CD4-positive, alpha-beta T cell treated with Interferon gamma for 1 hour (primary cell): ENCODE measurements at regions not wholly inside any gene's neighbourhood (a gene's known extent, or its start where the extent isn't known, plus 50 kb on each side); places are given as distances from the start of the nearest gene placed in this dataset.
"Not testable (repeated sequence)": the region's sequence is repeated elsewhere in the genome, so short reads cannot be mapped to it uniquely, and the experiment has no call there.

Source experiments
- DNase-seq: peaks from one replicate; pipeline ENCODE4 v3.0.0-alpha.2; 2020

DNA sequence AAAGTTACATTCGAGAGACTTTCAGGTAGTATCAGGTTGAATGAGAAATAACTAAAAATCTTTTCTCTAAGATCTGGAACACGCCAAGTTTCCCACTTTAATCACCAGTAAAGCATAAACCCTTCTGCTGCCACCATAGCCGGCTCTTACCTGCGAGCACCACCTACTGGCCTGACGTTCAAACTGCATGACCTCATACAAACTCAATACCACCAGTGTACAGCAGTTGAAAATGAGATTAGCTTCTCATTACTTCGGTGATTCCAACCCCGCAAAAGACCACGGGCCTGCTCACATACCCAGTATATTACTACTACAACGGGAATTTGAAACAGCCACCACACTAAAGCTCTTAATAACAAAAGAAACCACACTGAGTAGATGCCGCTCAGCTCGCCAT, 1191.2 kb downstream of the TMEM121 start:
- not testable (repeated sequence) for DNase-seq

DNA sequence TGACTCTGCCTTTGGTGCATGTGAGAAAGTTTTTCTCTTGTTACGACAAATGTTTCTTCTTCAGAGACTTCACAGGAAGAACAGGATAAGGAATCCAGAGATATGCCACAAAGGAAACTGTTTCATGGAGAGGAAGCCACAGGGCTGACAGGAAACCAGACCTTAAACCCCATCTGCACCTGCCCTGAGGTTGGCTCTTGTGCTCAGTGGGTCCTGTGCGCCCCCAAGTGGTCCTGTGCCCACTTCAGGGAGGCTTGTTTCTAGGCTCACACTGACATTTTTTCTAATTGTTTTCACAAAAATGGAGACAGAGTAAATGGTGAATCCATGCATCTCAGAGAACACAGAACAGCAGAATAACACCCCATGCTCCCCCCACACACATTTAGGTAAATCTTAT, 1193.5 kb downstream of the TMEM121 start:
- peak; percentile 18 for DNase-seq

DNA sequence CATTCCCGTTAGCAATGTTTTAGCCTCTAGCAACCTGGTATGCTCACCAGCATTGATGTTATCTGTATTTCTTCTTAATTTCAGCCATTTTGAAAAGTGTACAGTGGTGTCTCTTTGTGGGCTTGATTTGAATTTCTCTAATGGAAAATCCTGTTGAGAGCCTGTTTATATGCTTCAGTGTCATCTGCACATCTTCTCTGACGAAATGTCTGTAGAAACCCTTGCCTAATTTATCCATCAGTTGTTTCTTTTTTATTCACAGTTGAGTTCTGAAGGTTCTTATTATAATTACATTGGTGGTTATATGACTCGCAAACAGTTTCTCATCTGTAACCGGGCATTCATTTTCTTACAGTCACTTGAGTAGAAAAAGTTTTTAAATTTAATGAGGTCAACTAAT, 1195.5 kb downstream of the TMEM121 start:
- not testable (repeated sequence) for DNase-seq

DNA sequence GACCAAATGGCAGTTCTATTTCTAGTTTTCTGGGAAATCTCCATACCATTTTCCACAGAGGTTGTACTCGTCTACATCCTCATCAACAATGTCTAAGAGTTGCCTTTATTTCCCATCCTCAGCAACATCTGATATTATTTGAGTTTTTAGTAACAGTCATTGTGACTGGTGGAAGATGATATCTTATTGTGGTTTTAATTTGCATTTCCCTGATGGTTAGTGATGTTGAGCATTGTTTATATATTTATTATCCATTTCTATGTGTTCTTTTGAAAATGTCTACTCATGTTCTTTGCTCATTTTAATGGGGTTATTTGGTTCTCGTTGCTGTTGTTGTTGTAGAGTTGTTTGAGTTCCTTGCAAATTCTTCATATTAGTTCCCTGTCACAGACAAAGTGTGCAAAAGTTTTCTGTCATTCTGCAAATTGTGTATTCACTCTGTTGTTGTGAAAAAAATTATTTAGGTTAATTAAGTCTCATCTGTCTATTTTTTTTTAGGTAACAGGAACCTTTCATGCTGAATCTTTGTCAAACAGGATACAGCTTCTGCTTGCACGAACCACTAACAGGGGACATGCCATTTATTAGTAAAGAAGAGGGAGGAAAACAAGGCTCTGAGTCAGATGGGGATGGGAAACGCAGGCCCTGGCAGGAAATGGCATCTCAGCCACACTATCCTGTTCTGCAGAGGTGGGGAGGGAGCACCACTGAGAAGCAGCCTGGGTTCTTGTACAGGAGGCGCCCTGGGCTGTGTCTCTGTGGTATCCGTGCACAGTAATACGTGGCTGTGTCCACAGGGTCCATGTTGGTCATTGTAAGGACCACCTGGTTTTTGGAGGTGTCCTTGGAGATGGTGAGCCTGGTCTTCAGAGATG, 1196.7 kb downstream of the TMEM121 start:
- not testable (repeated sequence) for DNase-seq

DNA sequence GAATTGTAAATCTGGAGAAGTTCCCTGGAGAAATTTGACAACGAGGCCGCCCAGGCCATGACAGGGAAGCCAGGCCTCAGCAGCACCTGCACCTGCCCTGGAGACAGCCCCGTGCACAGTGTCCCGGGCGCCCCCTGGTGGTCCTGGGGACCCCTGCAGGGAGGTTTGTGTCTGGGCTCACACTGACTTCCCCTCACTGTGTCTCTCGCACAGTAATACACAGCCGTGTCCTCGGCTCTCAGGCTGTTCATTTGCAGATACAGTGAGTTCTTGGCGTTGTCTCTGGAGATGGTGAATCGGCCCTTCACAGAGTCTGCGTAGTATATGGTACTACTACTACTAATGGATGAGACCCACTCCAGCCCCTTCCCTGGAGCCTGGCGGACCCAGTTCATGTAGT, 1201.6 kb downstream of the TMEM121 start:
- not testable (repeated sequence) for DNase-seq

DNA sequence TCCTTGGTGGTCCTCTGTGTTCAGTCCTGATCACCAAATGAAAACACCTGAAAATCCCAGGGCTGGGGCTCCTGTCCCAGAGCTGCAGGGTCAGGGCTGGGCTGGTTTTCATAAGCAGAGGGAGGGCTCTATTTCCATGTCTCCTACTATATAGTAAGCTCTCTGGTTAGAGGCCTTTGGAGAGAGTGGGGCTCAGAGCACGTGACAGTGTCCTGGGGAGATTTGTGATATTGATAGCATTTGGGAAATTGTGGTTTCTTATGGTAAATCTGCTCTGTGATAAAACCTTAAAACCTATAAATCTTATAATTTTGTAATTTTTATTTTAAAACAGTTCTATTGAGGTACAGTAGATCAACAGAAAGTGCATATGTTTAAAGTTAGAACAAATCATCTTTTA, 1202.2 kb downstream of the TMEM121 start:
- DNase-seq: no peak

DNA sequence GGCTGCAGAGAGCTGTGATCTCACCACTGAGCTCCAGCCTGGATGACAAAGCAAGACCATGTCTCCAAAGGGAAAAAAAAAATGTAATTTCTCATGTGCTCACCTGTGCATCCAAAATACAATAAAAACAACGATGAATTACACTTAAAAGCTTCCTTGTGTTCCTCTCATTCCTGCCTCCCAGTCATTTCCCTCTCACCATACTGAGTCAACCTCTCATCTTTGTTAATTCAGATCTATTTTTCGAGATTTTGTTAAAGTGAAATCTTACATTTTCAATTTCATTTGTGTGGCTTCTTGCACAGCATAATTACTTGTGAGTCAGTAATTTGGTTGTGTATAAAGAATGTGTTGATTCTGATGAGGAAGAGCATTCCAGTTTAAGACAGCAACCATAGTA, 1203.2 kb downstream of the TMEM121 start:
- no peak for DNase-seq

DNA sequence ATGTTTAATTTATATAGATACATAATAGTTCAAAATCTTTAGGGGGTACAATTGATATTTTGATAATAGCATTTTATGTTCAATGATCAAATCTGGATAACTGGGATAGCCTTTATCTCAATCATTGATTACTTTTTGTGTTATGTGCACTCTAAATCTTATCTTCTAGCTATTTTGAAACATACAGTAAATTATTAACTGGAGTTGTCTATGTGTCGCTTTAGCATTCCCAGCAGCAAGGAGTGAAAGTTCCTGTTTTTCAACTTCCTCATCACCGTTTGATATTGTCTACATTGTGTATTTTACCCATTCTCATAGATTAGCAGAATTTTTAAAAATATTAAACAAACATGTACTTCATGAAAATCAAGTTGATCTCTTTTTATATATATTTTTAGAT, 1207.4 kb downstream of the TMEM121 start:
- no peak for DNase-seq

DNA sequence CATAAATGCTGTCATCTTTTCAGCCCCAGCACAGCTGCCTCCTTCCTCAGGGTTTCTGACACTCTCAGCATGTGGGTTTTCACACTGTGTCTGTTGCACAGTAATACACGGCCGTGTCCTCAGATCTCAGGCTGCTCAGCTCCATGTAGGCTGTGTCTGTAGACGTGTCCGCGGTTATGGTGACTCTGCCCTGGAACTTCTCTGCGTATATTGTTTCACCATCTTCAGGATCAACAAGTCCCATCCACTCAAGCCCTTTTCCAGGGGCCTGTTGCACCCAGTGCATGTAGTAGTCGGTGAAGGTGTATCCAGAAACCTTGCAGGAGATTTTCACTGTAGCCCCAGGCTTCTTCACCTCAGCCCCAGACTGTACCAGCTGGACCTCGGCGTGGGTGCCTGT, 1210.6 kb downstream of the TMEM121 start:
- DNase-seq: no peak

DNA sequence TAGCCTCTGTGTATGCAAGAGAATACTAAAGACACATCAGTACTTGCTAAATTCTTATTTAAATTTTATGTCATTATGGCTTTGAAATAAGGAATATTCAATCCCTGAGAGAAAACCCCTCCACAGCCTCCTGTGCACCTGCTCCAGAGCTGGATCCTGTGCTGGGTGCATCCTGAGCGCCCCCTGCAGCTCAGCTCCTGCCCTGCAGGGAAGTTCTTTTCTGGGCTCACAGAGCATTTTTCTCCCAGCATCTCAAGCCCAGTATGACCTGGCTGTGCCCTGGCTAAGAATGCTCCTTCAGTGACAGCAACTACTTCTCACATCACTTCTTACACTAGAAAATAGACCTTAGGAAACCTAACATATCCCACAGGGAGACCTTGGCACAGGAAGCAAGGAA, 1211.7 kb downstream of the TMEM121 start:
- no peak for DNase-seq

DNA sequence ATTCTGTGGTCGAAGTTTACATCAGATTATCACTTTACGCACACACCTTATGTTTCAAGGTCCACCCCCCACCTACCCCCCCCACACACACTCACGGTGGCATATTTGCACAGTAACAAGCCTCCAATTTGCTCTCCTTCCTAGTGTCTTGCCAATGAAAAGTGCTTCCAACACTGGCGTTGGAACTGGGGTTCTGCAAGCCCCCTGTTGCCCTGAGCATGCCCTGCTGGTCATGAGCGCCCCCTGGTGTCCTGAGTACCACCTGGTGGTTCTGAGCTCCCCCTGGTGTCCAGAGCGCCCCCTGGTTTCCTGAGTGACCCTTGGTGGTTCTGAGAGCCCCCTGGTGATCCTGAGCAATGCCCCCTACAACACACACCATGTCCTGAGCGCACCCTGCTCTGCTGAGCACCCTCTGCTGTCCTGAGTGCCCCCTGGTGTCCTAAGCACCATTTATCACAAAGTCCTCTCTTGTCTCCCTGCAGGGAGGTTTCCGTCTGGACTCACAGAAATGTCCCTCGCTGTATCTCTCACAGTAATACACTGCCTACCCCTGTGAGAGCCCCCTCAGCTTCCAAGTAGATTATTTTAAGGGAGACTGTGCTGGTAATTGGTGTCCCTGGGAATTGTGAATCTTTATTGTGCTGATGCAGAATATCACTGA, 1212.3 kb downstream of the TMEM121 start:
- DNase-seq: not testable (repeated sequence)

DNA sequence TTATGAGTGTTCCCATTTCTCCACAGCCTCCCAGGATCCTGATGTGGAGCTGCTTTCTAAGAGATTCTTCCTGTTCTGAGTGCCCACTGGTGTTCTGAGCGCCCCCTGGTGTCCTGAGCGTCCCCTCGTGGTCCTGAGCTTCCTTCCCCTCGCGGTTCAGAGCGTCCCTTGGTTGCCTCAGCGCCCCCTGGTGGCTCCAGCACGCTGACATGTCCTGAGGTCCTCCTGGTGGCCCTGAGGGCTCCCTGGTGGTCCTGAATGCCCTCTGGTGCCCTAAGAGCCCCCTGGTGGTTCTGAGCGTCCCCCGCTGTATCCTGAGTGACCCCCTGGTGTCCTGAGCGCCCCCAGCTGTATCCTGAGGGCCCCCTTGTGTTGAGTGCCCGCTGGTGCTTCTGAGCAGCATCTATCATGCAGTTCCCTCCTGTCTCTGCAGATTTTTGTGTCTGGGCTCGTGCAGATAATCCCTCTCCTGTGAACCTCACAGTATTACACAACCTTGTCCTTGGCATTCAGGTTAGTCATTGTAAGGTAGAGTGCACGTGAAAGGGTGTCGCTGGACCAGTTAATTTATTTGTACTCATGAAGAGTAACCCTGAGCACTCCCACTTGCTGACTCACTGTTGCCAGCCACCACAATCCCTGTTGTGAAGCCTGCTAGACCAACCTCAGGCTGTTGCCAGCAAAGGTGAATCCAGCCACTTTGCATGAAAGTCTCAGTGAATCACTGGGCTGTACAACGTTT, 1214.9 kb downstream of the TMEM121 start:
- DNase-seq: peak; percentile 22

DNA sequence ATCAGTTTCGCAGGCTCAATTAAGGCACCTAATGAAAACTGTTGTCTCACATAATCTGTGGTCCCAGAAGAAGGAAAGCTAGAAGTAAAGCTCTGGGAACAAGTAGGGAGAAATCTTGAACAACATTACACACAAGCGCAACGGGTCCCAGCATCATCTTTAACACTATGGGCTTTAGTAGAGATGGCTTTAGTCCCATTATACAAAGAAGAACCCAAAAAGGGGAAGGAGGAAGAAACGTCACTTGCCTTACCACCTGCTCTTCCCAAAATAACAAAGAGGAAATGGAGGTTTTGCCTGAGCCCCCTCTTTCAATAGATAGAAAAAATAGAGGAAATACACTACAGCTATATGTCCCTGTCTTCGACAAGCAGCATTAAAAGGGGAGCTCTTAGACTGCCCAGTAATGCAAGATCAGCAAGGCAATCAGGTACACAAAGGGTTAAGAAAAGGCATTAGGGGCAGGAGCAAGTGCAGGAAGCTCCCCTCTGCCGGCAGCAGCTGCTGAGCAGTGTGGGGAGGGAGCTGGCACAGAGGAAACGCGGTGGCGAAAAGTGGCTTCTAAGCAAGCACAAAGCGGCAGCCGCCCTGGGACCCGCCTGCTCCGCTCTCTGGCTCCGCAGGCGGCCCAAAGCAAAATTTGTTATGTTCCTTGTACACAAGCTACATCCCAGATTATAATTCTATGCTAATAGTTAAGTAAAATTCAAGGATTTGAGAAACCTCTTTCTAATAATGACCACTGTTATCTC, 1218.8 kb downstream of the TMEM121 start:
- DNase-seq: peak; percentile 37

DNA sequence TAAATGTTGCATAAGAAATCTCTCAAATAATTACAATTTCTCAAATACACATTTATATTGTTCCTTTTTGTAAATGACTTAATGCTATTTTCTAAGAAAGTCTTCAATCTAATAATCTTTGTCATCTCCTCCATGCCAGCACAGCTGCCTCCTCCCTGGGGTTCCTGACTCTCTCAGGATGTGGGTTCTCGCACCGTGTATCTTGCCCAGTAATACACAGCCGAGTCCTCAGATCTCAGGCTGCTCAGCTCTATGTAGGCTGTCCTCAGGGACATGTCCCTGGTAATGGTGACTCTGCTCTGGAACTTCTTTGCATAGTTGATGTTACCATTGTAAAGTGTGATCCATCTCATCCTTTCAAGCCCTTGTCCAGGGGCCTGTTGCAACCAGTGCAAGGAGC, 1223.7 kb downstream of the TMEM121 start:
- DNase-seq: not testable (repeated sequence)

DNA sequence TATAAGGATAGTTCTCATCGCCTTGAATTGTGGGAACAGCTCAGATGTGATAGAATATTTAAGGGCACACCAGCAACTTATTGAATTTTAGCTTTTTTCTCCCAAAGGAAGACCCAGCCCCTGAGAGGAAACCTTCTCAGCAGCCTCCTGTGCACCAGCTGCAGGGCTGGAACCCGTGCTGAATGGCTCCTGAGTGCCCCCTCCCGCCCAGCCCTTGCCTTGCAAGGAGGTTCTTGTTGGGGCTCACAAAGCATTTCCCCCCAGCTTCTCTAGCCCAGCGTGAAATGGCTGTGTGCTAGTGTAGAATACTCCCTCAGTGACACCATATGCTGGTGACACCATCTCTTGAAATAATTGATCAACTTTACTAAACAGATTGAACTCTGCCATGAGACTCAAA, 1227.4 kb downstream of the TMEM121 start:
- not testable (repeated sequence) for DNase-seq

DNA sequence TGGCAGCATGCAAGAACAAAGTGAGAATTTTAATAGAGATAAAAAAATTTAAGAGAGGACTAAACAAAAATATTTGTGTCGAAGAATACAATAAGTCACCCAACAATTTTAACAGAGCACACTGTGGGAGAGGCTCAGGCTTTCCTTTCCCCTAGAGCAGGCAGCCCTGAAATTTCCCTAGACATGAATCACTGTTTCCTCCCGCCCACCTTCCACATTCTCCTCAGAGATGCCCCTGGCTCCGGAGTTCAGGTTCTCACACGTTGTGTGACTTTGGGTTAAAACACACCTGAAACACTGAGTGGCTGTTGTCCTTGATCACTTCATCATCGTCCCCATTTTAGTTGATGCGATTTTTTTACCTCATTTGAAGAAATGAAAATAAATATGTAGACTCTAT, 1231.1 kb downstream of the TMEM121 start:
- DNase-seq: not testable (repeated sequence)

DNA sequence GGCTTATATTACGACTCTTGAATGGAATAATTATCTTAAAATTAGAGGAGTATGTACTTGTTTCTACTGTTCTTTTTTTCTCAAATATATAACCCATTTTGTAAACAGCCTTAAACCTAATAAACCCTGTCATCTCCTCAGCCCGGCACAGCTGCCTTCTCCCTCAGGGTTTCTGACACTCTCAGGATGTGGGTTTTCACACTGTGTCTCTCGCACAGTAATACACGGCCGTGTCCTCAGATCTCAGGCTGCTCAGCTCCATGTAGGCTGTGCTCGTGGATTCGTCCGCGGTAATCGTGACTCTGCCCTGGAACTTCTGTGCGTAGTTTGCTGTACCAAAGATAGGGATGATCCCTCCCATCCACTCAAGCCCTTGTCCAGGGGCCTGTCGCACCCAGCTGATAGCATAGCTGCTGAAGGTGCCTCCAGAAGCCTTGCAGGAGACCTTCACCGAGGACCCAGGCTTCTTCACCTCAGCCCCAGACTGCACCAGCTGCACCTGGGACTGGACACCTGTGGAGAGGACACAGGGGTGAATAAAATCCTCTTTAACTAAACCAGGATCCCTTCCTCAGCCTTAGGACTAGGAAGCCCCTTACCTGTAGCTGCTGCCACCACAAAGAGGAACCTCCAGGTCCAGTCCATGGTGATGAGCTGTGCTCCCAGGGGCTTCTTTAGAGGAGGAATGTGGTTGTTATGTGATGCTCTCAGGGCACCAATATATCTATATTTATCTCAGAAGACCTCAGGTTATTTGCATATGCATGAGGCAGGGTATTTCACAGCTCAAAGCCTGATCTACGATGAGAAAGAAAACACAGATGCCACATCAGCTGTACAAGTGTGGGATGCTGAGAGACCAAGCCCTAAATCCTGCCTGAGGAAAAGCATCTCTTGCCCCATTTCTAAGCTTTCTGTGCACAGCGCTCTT, 1235.8 kb downstream of the TMEM121 start:
- DNase-seq: not testable (repeated sequence)

DNA sequence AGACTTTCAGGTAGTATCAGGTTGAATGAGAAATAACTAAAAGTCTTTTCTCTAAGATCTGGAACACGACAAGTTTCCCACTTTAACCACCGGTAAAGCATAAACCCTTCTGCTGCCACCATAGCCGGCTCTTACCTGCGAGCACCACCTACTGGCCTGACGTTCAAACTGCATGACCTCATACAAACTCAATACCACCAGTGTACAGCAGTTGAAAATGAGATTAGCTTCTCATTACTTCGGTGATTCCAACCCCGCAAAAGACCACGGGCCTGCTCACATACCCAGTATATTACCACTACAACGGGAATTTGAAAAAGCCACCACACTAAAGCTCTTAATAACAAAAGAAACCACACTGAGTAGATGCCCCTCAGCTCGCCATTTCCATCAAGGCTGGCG, 1238.6 kb downstream of the TMEM121 start:
- DNase-seq: not testable (repeated sequence)

DNA sequence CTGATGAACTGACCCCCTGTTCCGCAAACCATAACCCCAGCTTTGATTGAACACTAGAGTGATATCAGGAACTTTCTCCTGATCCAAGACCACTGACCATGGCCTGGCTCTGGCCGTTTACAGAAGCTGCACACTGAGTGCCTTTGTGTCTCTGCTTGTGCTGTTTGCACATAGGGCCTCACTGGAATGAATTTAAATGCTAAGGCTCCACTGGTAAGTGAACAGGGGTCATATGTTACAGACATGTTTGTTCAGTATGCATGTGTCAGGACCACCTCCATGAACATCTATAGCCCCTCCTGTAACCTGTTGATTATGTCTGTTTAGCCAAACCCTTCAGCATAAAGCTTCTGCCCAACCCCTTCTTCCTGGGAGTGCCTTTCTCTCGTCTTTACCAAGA, 1239.8 kb downstream of the TMEM121 start:
- DNase-seq: no peak

DNA sequence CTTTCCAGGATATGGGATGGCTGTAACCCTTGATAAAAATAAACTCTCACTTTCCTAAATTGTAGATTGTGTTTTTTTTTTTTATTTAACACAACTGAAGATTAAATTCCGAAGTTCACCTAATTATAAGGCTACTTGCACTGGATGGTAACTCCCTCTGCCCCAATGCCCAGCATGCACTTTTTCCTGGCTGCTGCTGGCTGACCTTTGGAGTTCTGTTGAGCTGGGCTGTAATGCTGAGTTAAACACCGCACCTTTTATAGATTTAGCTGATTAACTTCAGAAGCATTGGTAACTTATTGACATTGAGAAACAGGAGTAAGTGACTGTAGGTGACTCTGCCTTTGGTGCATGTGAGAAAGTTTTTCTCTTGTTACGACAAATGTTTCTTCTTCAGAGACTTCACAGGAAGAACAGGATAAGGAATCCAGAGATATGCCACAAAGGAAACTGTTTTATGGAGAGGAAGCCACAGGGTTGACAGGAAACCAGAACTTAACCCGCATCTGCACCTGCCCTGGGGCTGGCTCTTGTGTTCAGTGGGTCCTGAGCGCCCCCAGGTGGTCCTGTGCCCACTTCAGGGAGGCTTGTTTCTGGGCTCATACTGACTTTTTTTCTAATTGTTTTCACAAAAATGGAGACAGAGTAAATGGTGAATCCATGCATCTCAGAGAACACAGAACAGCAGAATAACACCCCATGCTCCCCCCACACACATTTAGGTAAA, 1240.3 kb downstream of the TMEM121 start:
- DNase-seq: peak; percentile 55

DNA sequence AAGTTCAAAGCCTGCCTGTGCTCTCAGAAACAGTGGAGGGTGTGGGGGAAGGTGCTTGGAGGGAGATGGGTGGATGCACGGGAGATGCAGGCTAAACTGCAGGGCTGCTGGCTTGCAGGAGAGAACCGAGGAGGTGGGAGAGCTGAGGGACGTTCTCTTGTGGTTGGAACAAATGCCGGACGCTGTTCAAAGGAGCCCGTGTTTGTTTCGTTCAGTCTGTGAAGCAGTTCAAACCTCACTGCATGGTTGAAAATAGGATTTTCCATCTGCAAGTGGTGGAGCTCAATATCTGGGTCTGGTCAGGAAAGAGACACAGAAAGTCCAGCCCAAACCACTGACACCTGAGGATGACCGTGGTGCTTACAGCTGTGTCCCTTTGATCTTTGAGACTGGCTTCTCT, 1241.8 kb downstream of the TMEM121 start:
- not testable (repeated sequence) for DNase-seq
